Esophagus muscularis mucosa (tissue), 4 donors: ENCODE measurements at regions not wholly inside any gene's neighbourhood (a gene's known extent, or its start where the extent isn't known, plus 50 kb on each side); places are given as distances from the start of the nearest gene placed in this dataset.

Experiments
- DNase-seq: peaks from one replicate; pipeline ENCODE4 v3.0.0-alpha.2; 2017; ENCODE audit errors: extremely low spot score
- H3K27ac ChIP-seq, 4 donors: fragments of 200-600 bp; sonication (generic); replicated peaks in 1 of 4; 1 replicate in 3 of 4; 2 replicates in 1 of 4; pipeline ENCODE4 v1.5.1; 2016 to 2019; ENCODE audit warnings: mild to moderate bottlenecking in 1 of 4
- H3K27me3 ChIP-seq, 4 donors: fragments of 200-600 bp; sonication (generic); one replicate each; pipeline versions ENCODE4 v1.5.1 to v1.6.0; 2016 to 2019
- H3K36me3 ChIP-seq, 4 donors: fragments of 200-600 bp; sonication (generic); one replicate each; pipeline ENCODE4 v1.5.1; 2016 to 2019
- H3K4me1 ChIP-seq, 4 donors: fragments of 200-600 bp; sonication (generic); one replicate each; pipeline ENCODE4 v1.5.1; 2016 to 2019
- H3K4me3 ChIP-seq, 4 donors: fragments of 200-600 bp; sonication (generic); 1 replicate in 2 of 4; 2 replicates in 2 of 4; pipeline ENCODE4 v1.5.1; 2016 to 2019; ENCODE audit warnings: mild to moderate bottlenecking in 4 of 4, moderate library complexity in 1 of 4
- H3K9me3 ChIP-seq, 4 donors: fragments of 200-600 bp; sonication (generic); 1 replicate in 3 of 4; 2 replicates in 1 of 4; pipeline ENCODE4 v1.5.1; 2016 to 2019
- EP300 ChIP-seq: sonication (generic); formaldehyde crosslinking; IDR thresholded peaks from one replicate; pipeline ENCODE4 v1.6.1; 2017; ENCODE audit warnings: antibody characterized with exemption
- POLR2A ChIP-seq: fragments of 450-650 bp; IDR thresholded peaks from one replicate; pipeline ENCODE4 v1.6.1; 2017; ENCODE audit warnings: antibody characterized with exemption, moderate library complexity, mild to moderate bottlenecking, low read depth
- POLR2AphosphoS5 ChIP-seq, 2 donors: sonication (generic); formaldehyde crosslinking; IDR thresholded peaks; one replicate each; pipeline ENCODE4 v1.6.1; 2017; ENCODE audit warnings: antibody characterized with exemption in 2 of 2
- WGBS: methylation state at CpG from one replicate; pipeline ENCODE4 v1.1.5; 2018; 5-methylcytosine and 5-hydroxymethylcytosine counted together
- intact Hi-C: fragments of 100-400 bp; cut with DNase I; formaldehyde crosslinking; loops from one replicate; pipeline ENCODE4 v1.15.1; 2023
- TF ChIP-seq, protein P1 (sequence below), 3 experiments: fragments of 200-600 bp in 2 of 3; fragments of 450-650 bp in 1 of 3; sonication (generic) in 2 of 3; IDR thresholded peaks; one replicate each; pipeline ENCODE4 v1.5.1; 2017 to 2019; ENCODE audit warnings: antibody characterized with exemption in 3 of 3, mild to moderate bottlenecking in 2 of 3, moderate library complexity in 1 of 3

DNA sequence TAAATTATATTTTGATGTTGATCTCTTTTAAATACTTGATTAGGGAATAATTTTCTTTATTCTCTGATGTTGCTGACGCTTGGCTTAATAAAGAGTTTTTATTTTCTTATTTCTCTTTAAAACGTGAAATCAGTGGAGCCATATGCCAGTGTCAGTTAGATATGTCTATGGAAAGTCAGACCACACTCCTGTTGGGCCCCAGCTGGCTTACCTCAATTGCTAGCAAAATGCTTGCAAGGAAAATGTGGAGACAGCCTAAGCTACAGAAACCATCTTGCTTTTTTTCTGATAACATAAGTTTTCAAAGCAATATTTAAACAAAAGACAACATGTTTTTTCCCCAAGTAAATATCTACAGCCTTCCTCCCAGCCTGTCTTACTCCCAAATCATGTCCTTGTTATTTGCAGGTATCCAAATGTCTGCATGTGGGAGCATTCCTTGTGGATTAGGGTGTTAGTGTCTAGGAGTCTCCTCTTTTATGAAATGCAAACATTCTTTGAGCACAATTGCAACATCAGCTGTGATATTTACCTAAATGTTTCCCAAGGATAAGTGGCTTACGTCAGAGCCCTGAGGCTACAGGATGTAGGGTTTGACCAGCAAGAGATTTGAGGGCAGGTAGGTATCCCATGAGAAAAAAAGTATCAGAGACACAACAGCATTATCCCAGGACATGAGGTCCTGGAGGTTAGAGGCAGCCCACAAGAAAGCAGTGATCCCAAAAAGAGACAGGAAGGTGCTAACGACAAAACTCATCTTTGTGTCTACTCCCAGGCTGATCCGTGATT is 117.2 kb upstream of the KCNJ15 start:
- Histone ChIP-seq H3K4me1 (peaks cover 0 to 7% (median 3%) of the 10 kb centered on the region in 4 donors), H3K36me3 (no peaks in the 10 kb centered on the region), H3K4me3 (no peak overlapping the region), H3K9me3 (no peaks in the 10 kb centered on the region), H3K27me3 (no peaks in the 10 kb centered on the region), H3K27ac (no peak overlapping the region)
- DNase-seq: no peak
- WGBS: 64% methylated on average over 5 of the region's 5 CpGs
- TF ChIP-seq POLR2AphosphoS5 (IDR thresholded peaks at IDR 0.05): no peak
- no peak for TF ChIP-seq EP300
- TF ChIP-seq, protein P1, sequence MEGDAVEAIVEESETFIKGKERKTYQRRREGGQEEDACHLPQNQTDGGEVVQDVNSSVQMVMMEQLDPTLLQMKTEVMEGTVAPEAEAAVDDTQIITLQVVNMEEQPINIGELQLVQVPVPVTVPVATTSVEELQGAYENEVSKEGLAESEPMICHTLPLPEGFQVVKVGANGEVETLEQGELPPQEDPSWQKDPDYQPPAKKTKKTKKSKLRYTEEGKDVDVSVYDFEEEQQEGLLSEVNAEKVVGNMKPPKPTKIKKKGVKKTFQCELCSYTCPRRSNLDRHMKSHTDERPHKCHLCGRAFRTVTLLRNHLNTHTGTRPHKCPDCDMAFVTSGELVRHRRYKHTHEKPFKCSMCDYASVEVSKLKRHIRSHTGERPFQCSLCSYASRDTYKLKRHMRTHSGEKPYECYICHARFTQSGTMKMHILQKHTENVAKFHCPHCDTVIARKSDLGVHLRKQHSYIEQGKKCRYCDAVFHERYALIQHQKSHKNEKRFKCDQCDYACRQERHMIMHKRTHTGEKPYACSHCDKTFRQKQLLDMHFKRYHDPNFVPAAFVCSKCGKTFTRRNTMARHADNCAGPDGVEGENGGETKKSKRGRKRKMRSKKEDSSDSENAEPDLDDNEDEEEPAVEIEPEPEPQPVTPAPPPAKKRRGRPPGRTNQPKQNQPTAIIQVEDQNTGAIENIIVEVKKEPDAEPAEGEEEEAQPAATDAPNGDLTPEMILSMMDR (IDR thresholded peaks at IDR 0.05): no peak
- no peak for TF ChIP-seq POLR2A
- intact Hi-C loops: no loop called here

DNA sequence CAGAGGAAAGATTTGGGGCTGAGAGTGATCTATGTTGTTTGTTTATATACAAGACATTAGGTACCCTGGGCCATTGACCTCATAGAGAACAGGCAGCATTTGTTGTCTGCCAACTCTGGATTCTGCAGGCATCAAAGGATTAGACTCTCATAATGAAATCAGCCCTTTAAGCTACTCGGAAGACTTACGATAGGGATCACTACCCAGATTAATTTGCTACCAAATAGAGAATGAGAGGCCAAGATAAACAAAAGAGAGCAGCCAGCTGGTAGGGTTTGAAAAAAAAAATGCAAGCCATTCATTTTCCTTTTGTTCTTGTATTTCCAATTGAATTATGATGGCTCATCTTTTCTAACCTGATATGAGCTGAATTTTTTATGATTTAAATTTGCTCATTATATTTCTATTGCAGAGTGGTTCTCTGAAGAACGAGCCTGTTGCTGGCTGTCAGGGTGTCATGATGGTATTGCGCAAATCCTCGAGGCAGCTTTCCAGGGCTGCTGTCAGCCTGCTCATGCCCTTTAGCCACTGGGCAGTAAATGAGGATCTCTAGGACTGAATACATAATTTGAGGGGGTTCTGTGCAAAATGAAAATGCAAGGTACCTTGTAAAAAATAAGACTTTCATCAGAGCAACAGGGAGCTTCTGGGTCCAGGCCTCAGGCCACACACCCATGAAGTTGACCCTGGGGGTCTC is 116.4 kb upstream of the KCNJ15 start:
- no peaks in the 10 kb centered on the region for H3K36me3 ChIP-seq
- no peaks in the 10 kb centered on the region for H3K27me3 ChIP-seq
- H3K9me3 ChIP-seq: peaks cover 0 to under 1% (median 0%) of the 10 kb centered on the region in 4 donors
- DNase-seq: peak; percentile 81
- intact Hi-C loops: no loop called here
- WGBS: 26% methylated on average over 5 of the region's 5 CpGs
- no peak overlapping the region for H3K27ac ChIP-seq
- no peak overlapping the region for H3K4me3 ChIP-seq
- peaks cover 0 to 7% (median 3%) of the 10 kb centered on the region in 4 donors for H3K4me1 ChIP-seq
- TF ChIP-seq, protein P1 (IDR thresholded peaks at IDR 0.05): no peak
- TF ChIP-seq EP300: no peak
- TF ChIP-seq POLR2AphosphoS5 (IDR thresholded peaks at IDR 0.05): no peak
- TF ChIP-seq POLR2A: no peak

DNA sequence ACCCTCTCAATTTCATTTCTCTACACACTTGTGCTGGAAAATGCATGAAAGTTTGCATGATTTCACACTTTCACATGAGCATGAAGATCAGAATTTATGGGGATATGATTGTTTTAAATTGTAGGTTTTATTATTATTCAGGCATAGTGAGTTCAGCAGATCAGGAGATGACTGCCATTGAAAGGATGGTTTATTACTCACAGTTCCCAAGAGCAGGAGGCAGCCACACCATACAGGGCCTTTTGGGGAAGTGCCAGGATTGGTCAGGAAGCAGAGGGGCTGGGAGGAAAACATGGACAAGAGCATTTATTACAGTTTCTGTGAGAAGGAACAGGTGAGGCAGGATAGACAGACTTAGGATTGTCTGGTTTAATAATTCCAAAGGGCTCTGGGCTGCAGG is 114.6 kb upstream of the KCNJ15 start:
- intact Hi-C loops: no loop called here
- no peak for DNase-seq
- H3K9me3 ChIP-seq: peaks cover 0 to 2% (median 0%) of the 10 kb centered on the region in 4 donors
- H3K4me3 ChIP-seq: no peak overlapping the region
- H3K4me1 ChIP-seq: peaks cover 0 to 7% (median 3%) of the 10 kb centered on the region in 4 donors
- no peaks in the 10 kb centered on the region for H3K27me3 ChIP-seq
- TF ChIP-seq POLR2A (no peak), EP300 (no peak), POLR2AphosphoS5 (IDR thresholded peaks at IDR 0.05) (no peak)
- TF ChIP-seq, protein P1 (IDR thresholded peaks at IDR 0.05): no peak
- no peak overlapping the region for H3K27ac ChIP-seq
- no peaks in the 10 kb centered on the region for H3K36me3 ChIP-seq

DNA sequence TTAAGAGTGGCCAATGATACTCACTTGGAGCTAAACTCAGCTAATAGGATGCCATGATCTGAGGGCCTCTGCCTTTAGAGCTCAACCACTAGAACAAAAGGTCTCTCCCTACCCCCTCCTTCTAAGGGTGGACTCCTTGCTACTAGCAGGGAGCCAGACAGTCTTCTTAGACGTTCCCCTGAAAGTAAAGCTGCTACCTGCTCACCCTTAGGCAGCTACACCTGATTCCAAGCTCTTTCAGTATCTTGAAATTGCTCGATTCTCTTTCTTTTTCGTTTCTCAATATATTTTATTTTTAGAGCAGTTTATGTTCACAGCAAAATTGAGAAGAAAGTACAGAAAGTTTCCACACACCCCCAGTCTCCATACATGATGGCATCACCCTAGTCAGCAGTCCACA is 112.6 kb upstream of the KCNJ15 start:
- no peak overlapping the region for H3K27ac ChIP-seq
- H3K4me3 ChIP-seq: no peak overlapping the region
- intact Hi-C loops: no loop called here
- WGBS: 65% methylated on average over 3 of the region's 3 CpGs
- peaks cover 0 to 7% (median 3%) of the 10 kb centered on the region in 4 donors for H3K4me1 ChIP-seq
- DNase-seq: no peak
- TF ChIP-seq EP300 (no peak), POLR2AphosphoS5 (IDR thresholded peaks at IDR 0.05) (no peak), POLR2A (no peak)
- TF ChIP-seq, protein P1 (IDR thresholded peaks at IDR 0.05): no peak
- no peaks in the 10 kb centered on the region for H3K36me3 ChIP-seq
- H3K9me3 ChIP-seq: peaks cover 0 to 2% (median 0%) of the 10 kb centered on the region in 4 donors
- H3K27me3 ChIP-seq: no peaks in the 10 kb centered on the region
